ENCODE measurements at regions not wholly inside any gene's neighbourhood (a gene's known extent, or its start where the extent isn't known, plus 50 kb on each side); places are given as distances from the start of the nearest gene placed in this dataset.

- TF ChIP-seq TAF1 (IDR thresholded peaks at IDR 0.05; ENCODE audit: low read depth, low read length) = no peak
- TF ChIP-seq TCF12 (IDR thresholded peaks at IDR 0.05; ENCODE audit: low read depth, low read length) = no peak
- no peak for TF ChIP-seq CHD2 (IDR thresholded peaks at IDR 0.05; ENCODE audit: low read length)
Measured at GRCh38 chr2:158879229-158879903, 84.2 kb downstream of the DAPL1 start (continued).
